ENCODE measurements at regions not wholly inside any gene's neighbourhood (a gene's known extent, or its start where the extent isn't known, plus 50 kb on each side); places are given as distances from the start of the nearest gene placed in this dataset.

- Histone ChIP-seq H4K20me1 (ENCODE audit: insufficient read depth, low read length) (no peaks in the 10 kb centered on the region), H2AFZ (ENCODE audit: insufficient read depth, low read depth, low read length, poor library complexity, severe bottlenecking) (no peak overlapping the region), H3K4me1 (ENCODE audit: control insufficient read depth in 1 of 2, insufficient read depth in 2 of 2, low read length in 2 of 2) (no peaks in the 10 kb centered on the region), H3K4me2 (replicated peaks; ENCODE audit: extremely low read depth, low read length, poor library complexity, severe bottlenecking) (no peak overlapping the region), H3K27me3 (ENCODE audit: control insufficient read depth in 2 of 2, insufficient read depth in 2 of 2, low read length in 2 of 2) (no peaks in the 10 kb centered on the region), H3K4me3 (replicated peaks in 1 of 3; ENCODE audit: low read depth in 2 of 3, low read length in 3 of 3) (no peak overlapping the region), H3K9me3 (replicated peaks in 1 of 2; ENCODE audit: control insufficient read depth in 1 of 2, insufficient read depth in 1 of 2, low read length in 2 of 2) (no peaks in the 10 kb centered on the region), H3K36me3 (replicated peaks in 1 of 2; ENCODE audit: control insufficient read depth in 1 of 2, insufficient read depth in 2 of 2, low read length in 2 of 2) (no peaks in the 10 kb centered on the region), H3K9ac (ENCODE audit: insufficient read depth, low read length, poor library complexity, severe bottlenecking) (no peak overlapping the region), H3K27ac (ENCODE audit: low read depth in 1 of 2, low read length in 2 of 2) (no peak overlapping the region), H3K79me2 (ENCODE audit: insufficient read depth, low read length) (no peaks in the 10 kb centered on the region)
- peaks cover 0 to 6% (median 2%) of the 10 kb centered on the region in 7 donors for H3K9me3 Mint-ChIP-seq
- peaks cover 0 to 4% (median 2%) of the 10 kb centered on the region in 3 donors for H3K27me3 Mint-ChIP-seq (ENCODE audit: low read depth in 3 of 3)
- no peak overlapping the region for H3K4me3 Mint-ChIP-seq
- intact Hi-C loops (cut with micrococcal nuclease) = no loop called here
- H3K27ac Mint-ChIP-seq = no peak overlapping the region
- TF ChIP-seq CTCF (IDR thresholded peaks at IDR 0.05) = no peak
- WGBS (ENCODE audit: insufficient coverage) = no CpG with 5 or more reads among the region's 2 CpGs
- DNase-seq = no peak
- no peaks in the 10 kb centered on the region for H3K36me3 Mint-ChIP-seq
- no peaks in the 10 kb centered on the region for H3K4me1 Mint-ChIP-seq
These were observed 134.3 kb upstream of the TACR1 start for GRCh38 chr2:75333646-75334045.

- H3K79me2 ChIP-seq (ENCODE audit: insufficient read depth, low read length) = no peaks in the 10 kb centered on the region
- WGBS (ENCODE audit: insufficient coverage) = 93% methylated on average over 3 of the region's 7 CpGs
- no peak for DNase-seq
- H3K9me3 ChIP-seq (replicated peaks in 1 of 2; ENCODE audit: control insufficient read depth in 1 of 2, insufficient read depth in 1 of 2, low read length in 2 of 2) = no peaks in the 10 kb centered on the region
- Mint-ChIP-seq H3K4me1 (no peaks in the 10 kb centered on the region), H3K9me3 (peaks cover 0 to 6% (median 3%) of the 10 kb centered on the region in 7 donors), H3K27ac (no peak overlapping the region), H3K27me3 (ENCODE audit: low read depth in 3 of 3) (no peaks in the 10 kb centered on the region), H3K4me3 (no peak overlapping the region), H3K36me3 (no peaks in the 10 kb centered on the region)
- TF ChIP-seq CTCF (IDR thresholded peaks at IDR 0.05) = no peak
- H2AFZ ChIP-seq (ENCODE audit: insufficient read depth, low read depth, low read length, poor library complexity, severe bottlenecking) = no peak overlapping the region
- no peaks in the 10 kb centered on the region for H4K20me1 ChIP-seq (ENCODE audit: insufficient read depth, low read length)
- H3K27ac ChIP-seq (ENCODE audit: low read depth in 1 of 2, low read length in 2 of 2) = no peak overlapping the region
- H3K9ac ChIP-seq (ENCODE audit: insufficient read depth, low read length, poor library complexity, severe bottlenecking) = no peak overlapping the region
- H3K36me3 ChIP-seq (replicated peaks in 1 of 2; ENCODE audit: control insufficient read depth in 1 of 2, insufficient read depth in 2 of 2, low read length in 2 of 2) = no peaks in the 10 kb centered on the region
- no peak overlapping the region for H3K4me3 ChIP-seq (replicated peaks in 1 of 3; ENCODE audit: low read depth in 2 of 3, low read length in 3 of 3)
- no peaks in the 10 kb centered on the region for H3K27me3 ChIP-seq (ENCODE audit: control insufficient read depth in 2 of 2, insufficient read depth in 2 of 2, low read length in 2 of 2)
- H3K4me1 ChIP-seq (ENCODE audit: control insufficient read depth in 1 of 2, insufficient read depth in 2 of 2, low read length in 2 of 2) = no peaks in the 10 kb centered on the region
- intact Hi-C loops (cut with micrococcal nuclease) = no loop called here
- no peak overlapping the region for H3K4me2 ChIP-seq (replicated peaks; ENCODE audit: extremely low read depth, low read length, poor library complexity, severe bottlenecking)
These were observed 128.8 kb upstream of the TACR1 start for GRCh38 chr2:75328156-75328555.
